ENCODE measurements at regions not wholly inside any gene's neighbourhood (a gene's known extent, or its start where the extent isn't known, plus 50 kb on each side); places are given as distances from the start of the nearest gene placed in this dataset.
"Not testable (repeated sequence)": the region's sequence is repeated elsewhere in the genome, so short reads cannot be mapped to it uniquely, and the experiment has no call there.

- not testable (repeated sequence) for TF ChIP-seq POLR2A, POLR2AphosphoS5, SPI1 (IDR thresholded peaks at IDR 0.05; ENCODE audit: low read depth, low read length)
Measured at GRCh38 chr10:30162796-30163195, 103.4 kb upstream of the JCAD start.

All from GM12891 (cell line).